ENCODE measurements at regions not wholly inside any gene's neighbourhood (a gene's known extent, or its start where the extent isn't known, plus 50 kb on each side); places are given as distances from the start of the nearest gene placed in this dataset.

DNA sequence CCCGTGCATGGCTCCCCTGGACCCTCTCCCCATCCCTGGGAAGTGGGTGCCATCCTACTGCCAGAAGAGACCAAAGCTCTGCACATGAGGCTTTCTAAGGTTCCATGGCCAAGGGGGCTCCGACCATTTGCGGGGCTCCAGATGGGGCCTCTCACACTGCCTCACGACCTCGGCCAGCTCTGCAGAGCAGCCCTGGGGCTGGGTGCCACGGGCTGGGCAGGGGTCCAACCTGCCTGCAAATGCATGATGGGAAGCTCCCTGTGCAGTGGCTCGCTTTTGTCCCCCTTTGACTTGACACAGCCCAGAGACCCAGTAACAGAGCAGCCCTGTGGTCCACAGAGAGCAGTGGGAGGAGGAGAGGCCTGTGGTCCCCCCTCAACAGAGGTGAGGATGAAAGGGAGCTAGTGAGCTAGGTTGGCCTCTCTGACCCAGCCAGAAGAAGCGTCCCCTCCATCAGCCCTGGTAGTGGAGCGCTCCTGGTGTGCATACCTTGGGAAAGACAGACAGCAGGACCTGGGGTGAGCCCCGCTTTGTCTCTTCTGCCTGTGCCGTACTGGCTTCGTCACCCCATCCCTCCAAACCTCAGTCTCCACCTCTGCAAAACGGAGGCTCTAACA is 174.1 kb downstream of the DDX1 start:
- Histone ChIP-seq H3K79me2 (replicated peaks; ENCODE audit: insufficient read depth) (no peaks in the 10 kb centered on the region), H3K4me1 (ENCODE audit: insufficient read depth) (no peaks in the 10 kb centered on the region), H3K4me2 (no peak overlapping the region), H3F3A (replicated peaks; ENCODE audit: low read depth) (no peaks in the 10 kb centered on the region), H2AFZ (no peak overlapping the region), H4K20me1 (replicated peaks; ENCODE audit: insufficient read depth) (no peaks in the 10 kb centered on the region), H3K27ac (ENCODE audit: low read depth) (no peak overlapping the region), H3K4me3 (no peak overlapping the region), H3K9me2 (ENCODE audit: insufficient read depth) (no peaks in the 10 kb centered on the region), H3K27me3 (ENCODE audit: insufficient read depth) (no peaks in the 10 kb centered on the region), H3K36me3 (ENCODE audit: insufficient read depth) (no peaks in the 10 kb centered on the region)
- no peak for ATAC-seq
- no peak for TF ChIP-seq EZH2phosphoT487 (IDR thresholded peaks at IDR 0.05; ENCODE audit: unreplicated experiment)
- no peak for TF ChIP-seq STAT1 (IDR thresholded peaks at IDR 0.05; ENCODE audit: unreplicated experiment)
- no peak for TF ChIP-seq EZH2 (IDR thresholded peaks at IDR 0.05; ENCODE audit: low read depth, unreplicated experiment)
- no peak for TF ChIP-seq ZNF114 (CRISPR knock-in tag; IDR thresholded peaks at IDR 0.05)
- TF ChIP-seq NANOG (IDR thresholded peaks at IDR 0.05; ENCODE audit: borderline replicate concordance) = no peak
- TF ChIP-seq, protein P1, sequence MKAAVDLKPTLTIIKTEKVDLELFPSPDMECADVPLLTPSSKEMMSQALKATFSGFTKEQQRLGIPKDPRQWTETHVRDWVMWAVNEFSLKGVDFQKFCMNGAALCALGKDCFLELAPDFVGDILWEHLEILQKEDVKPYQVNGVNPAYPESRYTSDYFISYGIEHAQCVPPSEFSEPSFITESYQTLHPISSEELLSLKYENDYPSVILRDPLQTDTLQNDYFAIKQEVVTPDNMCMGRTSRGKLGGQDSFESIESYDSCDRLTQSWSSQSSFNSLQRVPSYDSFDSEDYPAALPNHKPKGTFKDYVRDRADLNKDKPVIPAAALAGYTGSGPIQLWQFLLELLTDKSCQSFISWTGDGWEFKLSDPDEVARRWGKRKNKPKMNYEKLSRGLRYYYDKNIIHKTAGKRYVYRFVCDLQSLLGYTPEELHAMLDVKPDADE (IDR thresholded peaks at IDR 0.05) = no peak
- no peak for TF ChIP-seq CREB1 (CRISPR knock-in tag; IDR thresholded peaks at IDR 0.05; ENCODE audit: low read depth)
- no peak for TF ChIP-seq JUNB (IDR thresholded peaks at IDR 0.05; ENCODE audit: unreplicated experiment)
- TF ChIP-seq, protein P2, sequence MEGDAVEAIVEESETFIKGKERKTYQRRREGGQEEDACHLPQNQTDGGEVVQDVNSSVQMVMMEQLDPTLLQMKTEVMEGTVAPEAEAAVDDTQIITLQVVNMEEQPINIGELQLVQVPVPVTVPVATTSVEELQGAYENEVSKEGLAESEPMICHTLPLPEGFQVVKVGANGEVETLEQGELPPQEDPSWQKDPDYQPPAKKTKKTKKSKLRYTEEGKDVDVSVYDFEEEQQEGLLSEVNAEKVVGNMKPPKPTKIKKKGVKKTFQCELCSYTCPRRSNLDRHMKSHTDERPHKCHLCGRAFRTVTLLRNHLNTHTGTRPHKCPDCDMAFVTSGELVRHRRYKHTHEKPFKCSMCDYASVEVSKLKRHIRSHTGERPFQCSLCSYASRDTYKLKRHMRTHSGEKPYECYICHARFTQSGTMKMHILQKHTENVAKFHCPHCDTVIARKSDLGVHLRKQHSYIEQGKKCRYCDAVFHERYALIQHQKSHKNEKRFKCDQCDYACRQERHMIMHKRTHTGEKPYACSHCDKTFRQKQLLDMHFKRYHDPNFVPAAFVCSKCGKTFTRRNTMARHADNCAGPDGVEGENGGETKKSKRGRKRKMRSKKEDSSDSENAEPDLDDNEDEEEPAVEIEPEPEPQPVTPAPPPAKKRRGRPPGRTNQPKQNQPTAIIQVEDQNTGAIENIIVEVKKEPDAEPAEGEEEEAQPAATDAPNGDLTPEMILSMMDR (conservative IDR thresholded peaks at IDR 0.05; ENCODE audit: low read depth in 2 of 2) = no peak
- TF ChIP-seq POLR2AphosphoS5 (IDR thresholded peaks at IDR 0.05; ENCODE audit: low read depth) = no peak
- TF ChIP-seq ZNF331 (CRISPR knock-in tag; IDR thresholded peaks at IDR 0.05; ENCODE audit: low read depth) = no peak
- TF ChIP-seq, protein P3, sequence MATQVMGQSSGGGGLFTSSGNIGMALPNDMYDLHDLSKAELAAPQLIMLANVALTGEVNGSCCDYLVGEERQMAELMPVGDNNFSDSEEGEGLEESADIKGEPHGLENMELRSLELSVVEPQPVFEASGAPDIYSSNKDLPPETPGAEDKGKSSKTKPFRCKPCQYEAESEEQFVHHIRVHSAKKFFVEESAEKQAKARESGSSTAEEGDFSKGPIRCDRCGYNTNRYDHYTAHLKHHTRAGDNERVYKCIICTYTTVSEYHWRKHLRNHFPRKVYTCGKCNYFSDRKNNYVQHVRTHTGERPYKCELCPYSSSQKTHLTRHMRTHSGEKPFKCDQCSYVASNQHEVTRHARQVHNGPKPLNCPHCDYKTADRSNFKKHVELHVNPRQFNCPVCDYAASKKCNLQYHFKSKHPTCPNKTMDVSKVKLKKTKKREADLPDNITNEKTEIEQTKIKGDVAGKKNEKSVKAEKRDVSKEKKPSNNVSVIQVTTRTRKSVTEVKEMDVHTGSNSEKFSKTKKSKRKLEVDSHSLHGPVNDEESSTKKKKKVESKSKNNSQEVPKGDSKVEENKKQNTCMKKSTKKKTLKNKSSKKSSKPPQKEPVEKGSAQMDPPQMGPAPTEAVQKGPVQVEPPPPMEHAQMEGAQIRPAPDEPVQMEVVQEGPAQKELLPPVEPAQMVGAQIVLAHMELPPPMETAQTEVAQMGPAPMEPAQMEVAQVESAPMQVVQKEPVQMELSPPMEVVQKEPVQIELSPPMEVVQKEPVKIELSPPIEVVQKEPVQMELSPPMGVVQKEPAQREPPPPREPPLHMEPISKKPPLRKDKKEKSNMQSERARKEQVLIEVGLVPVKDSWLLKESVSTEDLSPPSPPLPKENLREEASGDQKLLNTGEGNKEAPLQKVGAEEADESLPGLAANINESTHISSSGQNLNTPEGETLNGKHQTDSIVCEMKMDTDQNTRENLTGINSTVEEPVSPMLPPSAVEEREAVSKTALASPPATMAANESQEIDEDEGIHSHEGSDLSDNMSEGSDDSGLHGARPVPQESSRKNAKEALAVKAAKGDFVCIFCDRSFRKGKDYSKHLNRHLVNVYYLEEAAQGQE (IDR thresholded peaks at IDR 0.05; ENCODE audit: unreplicated experiment) = no peak
- TF ChIP-seq, protein P4, sequence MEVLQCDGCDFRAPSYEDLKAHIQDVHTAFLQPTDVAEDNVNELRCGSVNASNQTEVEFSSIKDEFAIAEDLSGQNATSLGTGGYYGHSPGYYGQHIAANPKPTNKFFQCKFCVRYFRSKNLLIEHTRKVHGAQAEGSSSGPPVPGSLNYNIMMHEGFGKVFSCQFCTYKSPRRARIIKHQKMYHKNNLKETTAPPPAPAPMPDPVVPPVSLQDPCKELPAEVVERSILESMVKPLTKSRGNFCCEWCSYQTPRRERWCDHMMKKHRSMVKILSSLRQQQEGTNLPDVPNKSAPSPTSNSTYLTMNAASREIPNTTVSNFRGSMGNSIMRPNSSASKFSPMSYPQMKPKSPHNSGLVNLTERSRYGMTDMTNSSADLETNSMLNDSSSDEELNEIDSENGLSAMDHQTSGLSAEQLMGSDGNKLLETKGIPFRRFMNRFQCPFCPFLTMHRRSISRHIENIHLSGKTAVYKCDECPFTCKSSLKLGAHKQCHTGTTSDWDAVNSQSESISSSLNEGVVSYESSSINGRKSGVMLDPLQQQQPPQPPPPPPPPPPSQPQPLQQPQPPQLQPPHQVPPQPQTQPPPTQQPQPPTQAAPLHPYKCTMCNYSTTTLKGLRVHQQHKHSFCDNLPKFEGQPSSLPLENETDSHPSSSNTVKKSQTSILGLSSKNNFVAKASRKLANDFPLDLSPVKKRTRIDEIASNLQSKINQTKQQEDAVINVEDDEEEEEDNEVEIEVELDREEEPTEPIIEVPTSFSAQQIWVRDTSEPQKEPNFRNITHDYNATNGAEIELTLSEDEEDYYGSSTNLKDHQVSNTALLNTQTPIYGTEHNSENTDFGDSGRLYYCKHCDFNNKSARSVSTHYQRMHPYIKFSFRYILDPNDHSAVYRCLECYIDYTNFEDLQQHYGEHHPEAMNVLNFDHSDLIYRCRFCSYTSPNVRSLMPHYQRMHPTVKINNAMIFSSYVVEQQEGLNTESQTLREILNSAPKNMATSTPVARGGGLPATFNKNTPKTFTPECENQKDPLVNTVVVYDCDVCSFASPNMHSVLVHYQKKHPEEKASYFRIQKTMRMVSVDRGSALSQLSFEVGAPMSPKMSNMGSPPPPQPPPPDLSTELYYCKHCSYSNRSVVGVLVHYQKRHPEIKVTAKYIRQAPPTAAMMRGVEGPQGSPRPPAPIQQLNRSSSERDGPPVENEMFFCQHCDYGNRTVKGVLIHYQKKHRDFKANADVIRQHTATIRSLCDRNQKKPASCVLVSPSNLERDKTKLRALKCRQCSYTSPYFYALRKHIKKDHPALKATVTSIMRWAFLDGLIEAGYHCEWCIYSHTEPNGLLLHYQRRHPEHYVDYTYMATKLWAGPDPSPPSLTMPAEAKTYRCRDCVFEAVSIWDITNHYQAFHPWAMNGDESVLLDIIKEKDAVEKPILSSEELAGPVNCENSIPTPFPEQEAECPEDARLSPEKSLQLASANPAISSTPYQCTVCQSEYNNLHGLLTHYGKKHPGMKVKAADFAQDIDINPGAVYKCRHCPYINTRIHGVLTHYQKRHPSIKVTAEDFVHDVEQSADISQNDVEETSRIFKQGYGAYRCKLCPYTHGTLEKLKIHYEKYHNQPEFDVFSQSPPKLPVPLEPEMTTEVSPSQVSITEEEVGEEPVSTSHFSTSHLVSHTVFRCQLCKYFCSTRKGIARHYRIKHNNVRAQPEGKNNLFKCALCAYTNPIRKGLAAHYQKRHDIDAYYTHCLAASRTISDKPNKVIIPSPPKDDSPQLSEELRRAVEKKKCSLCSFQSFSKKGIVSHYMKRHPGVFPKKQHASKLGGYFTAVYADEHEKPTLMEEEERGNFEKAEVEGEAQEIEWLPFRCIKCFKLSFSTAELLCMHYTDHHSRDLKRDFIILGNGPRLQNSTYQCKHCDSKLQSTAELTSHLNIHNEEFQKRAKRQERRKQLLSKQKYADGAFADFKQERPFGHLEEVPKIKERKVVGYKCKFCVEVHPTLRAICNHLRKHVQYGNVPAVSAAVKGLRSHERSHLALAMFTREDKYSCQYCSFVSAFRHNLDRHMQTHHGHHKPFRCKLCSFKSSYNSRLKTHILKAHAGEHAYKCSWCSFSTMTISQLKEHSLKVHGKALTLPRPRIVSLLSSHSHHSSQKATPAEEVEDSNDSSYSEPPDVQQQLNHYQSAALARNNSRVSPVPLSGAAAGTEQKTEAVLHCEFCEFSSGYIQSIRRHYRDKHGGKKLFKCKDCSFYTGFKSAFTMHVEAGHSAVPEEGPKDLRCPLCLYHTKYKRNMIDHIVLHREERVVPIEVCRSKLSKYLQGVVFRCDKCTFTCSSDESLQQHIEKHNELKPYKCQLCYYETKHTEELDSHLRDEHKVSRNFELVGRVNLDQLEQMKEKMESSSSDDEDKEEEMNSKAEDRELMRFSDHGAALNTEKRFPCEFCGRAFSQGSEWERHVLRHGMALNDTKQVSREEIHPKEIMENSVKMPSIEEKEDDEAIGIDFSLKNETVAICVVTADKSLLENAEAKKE (CRISPR knock-in tag; IDR thresholded peaks at IDR 0.05) = no peak
- Mint-ChIP-seq H3K9me3 (no peaks in the 10 kb centered on the region; the same call in 2 of the 3 replicates), H3K4me1 (peaks cover 20% of the 10 kb centered on the region), H3K4me3 (no peak overlapping the region), H3K27me3 (ENCODE audit: insufficient read depth, low read depth, poor library complexity) (peaks cover 4% of the 10 kb centered on the region), H3K27ac (no peak overlapping the region), H3K36me3 (ENCODE audit: low read depth) (no peaks in the 10 kb centered on the region)
- no peak for DNase-seq (ENCODE audit: low spot score)

Measured in GM23338 (cell line).